RWPE2 (cell line): ENCODE measurements at regions not wholly inside any gene's neighbourhood (a gene's known extent, or its start where the extent isn't known, plus 50 kb on each side); places are given as distances from the start of the nearest gene placed in this dataset.

Source experiments
- ATAC-seq: fragments of 200-7000 bp; cut with Tn5 transposase; 3 replicates; pipeline ENCODE4 v1.9.1; 2021; ENCODE audit warnings: low read depth
- DNase-seq: peaks from one replicate; pipeline ENCODE4 v3.0.0-alpha.2; 2020; ENCODE audit warnings: low spot score
- H3K27ac ChIP-seq: fragments of 450-650 bp; 2 replicates; pipeline ENCODE4 v1.5.1; 2017; ENCODE audit warnings: mild to moderate bottlenecking; ENCODE audit not compliant: poor library complexity, severe bottlenecking
- H3K27me3 ChIP-seq: fragments of 250-450 bp; sonication (Bioruptor Pico); 2 replicates; pipeline ENCODE4 v1.5.1; 2021; ENCODE audit warnings: mild to moderate bottlenecking, moderate library complexity; ENCODE audit not compliant: insufficient read depth, poor library complexity, severe bottlenecking
- H3K36me3 ChIP-seq: fragments of 250-450 bp; sonication (Bioruptor Pico); 2 replicates; pipeline ENCODE4 v1.5.1; 2020; ENCODE audit warnings: low read depth, mild to moderate bottlenecking, moderate library complexity
- H3K4me1 ChIP-seq: fragments of 250-450 bp; sonication (Bioruptor Pico); 2 replicates; pipeline ENCODE4 v1.5.1; 2021; ENCODE audit warnings: mild to moderate bottlenecking, moderate library complexity; ENCODE audit not compliant: insufficient read depth, poor library complexity, severe bottlenecking
- H3K4me3 ChIP-seq: fragments of 250-450 bp; sonication (Bioruptor Pico); 2 replicates; pipeline ENCODE4 v1.5.1; 2021; ENCODE audit warnings: mild to moderate bottlenecking, moderate library complexity; ENCODE audit not compliant: severe bottlenecking
- H3K9me3 ChIP-seq: fragments of 250-450 bp; sonication (Bioruptor Pico); 2 replicates; pipeline ENCODE4 v1.5.1; 2021; ENCODE audit warnings: mild to moderate bottlenecking, moderate library complexity; ENCODE audit not compliant: severe bottlenecking
- TF ChIP-seq, protein P1 (sequence below): fragments of 450-650 bp; IDR thresholded peaks from one replicate; pipeline ENCODE4 v1.5.1; 2017; ENCODE audit warnings: mild to moderate bottlenecking, moderate library complexity; ENCODE audit not compliant: poor library complexity, severe bottlenecking

DNA sequence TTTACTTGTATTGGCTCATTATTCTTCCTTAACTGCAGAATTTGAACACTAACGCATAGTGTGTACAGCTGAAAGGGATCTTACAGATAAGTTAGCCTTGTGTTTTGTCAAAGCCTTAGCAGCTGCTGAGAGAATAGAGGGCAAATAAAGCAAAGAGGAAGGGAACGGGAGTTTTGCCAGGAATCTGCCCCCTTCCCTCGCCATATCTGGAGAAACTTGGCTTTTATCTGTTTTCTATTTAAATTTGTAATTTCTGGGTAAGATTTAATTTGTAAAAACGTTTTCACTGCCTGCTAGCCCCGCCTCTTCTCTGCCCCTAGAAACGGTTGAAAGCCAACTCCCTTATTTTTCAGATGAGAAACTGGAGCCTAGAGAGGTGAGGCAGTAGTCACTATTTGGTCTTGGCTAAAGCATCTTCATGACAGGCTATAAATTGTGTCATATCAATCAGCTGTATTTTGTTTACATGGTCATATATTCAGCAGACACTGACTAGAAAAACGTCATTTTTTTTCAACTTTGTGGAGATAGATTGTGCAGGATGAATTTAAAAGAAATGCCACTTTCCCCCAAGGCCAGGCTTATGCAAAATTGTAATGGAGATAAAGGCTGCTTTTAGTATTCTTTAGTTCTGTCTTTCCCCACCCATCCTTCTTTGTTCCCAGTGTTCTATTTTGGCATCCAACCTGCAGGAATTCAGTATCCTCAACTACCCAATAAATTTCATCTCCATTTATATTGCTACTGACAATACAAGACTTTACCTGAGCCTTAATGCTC, 319.4 kb downstream of the SH2D1A start:
- no peak for DNase-seq
- no peak for ATAC-seq
- H3K4me1 ChIP-seq: no peaks in the 10 kb centered on the region
- no peaks in the 10 kb centered on the region for H3K36me3 ChIP-seq
- H3K27me3 ChIP-seq: no peaks in the 10 kb centered on the region
- no peaks in the 10 kb centered on the region for H3K9me3 ChIP-seq
- H3K4me3 ChIP-seq: no peak overlapping the region
- H3K27ac ChIP-seq: no peak overlapping the region
- TF ChIP-seq, protein P1, sequence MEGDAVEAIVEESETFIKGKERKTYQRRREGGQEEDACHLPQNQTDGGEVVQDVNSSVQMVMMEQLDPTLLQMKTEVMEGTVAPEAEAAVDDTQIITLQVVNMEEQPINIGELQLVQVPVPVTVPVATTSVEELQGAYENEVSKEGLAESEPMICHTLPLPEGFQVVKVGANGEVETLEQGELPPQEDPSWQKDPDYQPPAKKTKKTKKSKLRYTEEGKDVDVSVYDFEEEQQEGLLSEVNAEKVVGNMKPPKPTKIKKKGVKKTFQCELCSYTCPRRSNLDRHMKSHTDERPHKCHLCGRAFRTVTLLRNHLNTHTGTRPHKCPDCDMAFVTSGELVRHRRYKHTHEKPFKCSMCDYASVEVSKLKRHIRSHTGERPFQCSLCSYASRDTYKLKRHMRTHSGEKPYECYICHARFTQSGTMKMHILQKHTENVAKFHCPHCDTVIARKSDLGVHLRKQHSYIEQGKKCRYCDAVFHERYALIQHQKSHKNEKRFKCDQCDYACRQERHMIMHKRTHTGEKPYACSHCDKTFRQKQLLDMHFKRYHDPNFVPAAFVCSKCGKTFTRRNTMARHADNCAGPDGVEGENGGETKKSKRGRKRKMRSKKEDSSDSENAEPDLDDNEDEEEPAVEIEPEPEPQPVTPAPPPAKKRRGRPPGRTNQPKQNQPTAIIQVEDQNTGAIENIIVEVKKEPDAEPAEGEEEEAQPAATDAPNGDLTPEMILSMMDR: no peak

DNA sequence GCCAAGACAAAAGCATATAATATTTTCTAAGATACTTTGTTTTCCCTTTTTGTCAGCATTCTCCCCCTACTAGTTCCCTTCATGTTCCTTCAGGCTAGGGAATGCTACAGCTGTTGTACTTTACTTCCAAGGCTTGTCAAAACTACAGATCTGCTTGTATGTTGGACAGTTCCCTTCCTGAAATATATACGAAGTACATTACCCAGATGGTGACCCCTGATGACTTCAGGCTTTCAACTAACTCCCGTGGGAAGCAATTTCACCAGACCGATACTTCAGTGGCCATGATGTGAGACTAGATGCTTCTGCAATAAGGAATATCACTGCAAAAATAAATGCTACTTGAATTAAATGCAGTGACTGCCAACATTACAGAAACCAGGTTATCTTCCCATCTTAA, 332.8 kb downstream of the SH2D1A start:
- H3K4me1 ChIP-seq: no peaks in the 10 kb centered on the region
- DNase-seq: no peak

DNA sequence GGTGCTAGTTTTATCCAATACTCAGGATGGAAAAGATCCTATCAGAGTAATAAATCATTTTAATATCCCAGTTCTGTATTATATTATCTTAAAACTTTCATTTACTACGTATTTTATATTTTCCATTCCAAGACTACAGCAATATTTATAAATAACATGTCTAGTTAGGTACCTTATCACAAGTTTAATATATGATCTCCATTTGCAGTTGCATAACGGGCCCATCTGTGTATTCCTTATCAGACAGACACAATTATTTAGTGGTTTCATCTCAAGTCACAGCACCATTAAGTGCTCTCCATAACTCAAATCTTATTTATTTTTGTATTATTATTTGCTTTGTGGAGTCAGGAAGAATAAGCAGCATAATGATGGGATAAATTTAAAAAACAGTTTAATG, 333.9 kb downstream of the SH2D1A start:
- Histone ChIP-seq H3K36me3 (no peaks in the 10 kb centered on the region), H3K9me3 (no peaks in the 10 kb centered on the region), H3K27me3 (no peaks in the 10 kb centered on the region), H3K4me3 (no peak overlapping the region), H3K27ac (no peak overlapping the region), H3K4me1 (no peaks in the 10 kb centered on the region)
- TF ChIP-seq, protein P1: no peak
- DNase-seq (no peak), ATAC-seq (no peak)

More for the DNA sequence above, 332.8 kb downstream of the SH2D1A start:
- TF ChIP-seq, protein P1: no peak
- Histone ChIP-seq H3K4me3 (no peak overlapping the region), H3K9me3 (no peaks in the 10 kb centered on the region), H3K27me3 (no peaks in the 10 kb centered on the region), H3K27ac (no peak overlapping the region), H3K36me3 (no peaks in the 10 kb centered on the region)
- ATAC-seq: no peak

DNA sequence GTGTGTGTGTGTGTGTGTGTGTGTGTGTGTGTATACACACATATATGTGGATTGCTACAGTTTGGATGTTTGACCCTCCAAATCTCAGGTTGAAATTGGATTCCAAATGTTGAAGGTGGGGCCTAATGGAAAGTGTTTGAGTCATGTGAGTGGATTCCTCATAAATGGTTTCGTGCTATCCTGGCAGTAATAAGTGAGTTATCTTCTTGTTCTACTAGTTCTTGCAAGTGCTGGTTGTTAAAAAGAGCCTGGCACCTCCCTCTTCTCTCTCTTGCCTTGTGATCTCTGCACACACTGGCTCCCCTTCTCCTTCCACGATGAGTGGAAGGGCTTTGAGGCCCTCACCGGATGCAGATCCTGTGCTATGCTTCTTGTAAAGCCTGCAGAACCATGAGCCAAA, 344.1 kb downstream of the SH2D1A start:
- no peaks in the 10 kb centered on the region for H3K9me3 ChIP-seq
- no peaks in the 10 kb centered on the region for H3K4me1 ChIP-seq
- H3K27ac ChIP-seq: no peak overlapping the region
- DNase-seq (no peak), ATAC-seq (no peak)
- no peaks in the 10 kb centered on the region for H3K36me3 ChIP-seq
- H3K27me3 ChIP-seq: no peaks in the 10 kb centered on the region
- H3K4me3 ChIP-seq: no peak overlapping the region
- TF ChIP-seq, protein P1: no peak

DNA sequence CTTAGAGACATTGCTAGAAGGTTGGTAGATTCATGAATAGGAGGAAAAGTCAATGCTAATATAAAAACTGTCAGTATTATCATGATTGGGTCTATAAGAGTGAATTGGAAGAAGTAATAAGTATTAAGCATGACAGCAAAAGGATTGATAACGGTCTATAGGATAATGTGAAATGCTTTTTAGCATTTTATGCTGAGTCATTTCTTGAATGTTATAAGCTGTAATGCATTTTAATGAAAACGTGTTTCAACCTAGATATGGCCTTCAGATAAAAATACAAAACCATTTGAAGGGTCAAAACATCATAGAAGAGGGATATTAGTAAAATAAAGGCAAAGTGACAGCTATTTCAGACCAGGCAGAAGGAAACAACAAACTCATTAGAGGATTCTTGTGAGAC, 353.5 kb downstream of the SH2D1A start:
- Histone ChIP-seq H3K27me3 (no peaks in the 10 kb centered on the region), H3K36me3 (no peaks in the 10 kb centered on the region)
- TF ChIP-seq, protein P1: no peak

More for the DNA sequence above, 353.5 kb downstream of the SH2D1A start:
- ATAC-seq (no peak), DNase-seq (no peak)
- Histone ChIP-seq H3K9me3 (no peaks in the 10 kb centered on the region), H3K27ac (no peak overlapping the region), H3K4me1 (no peaks in the 10 kb centered on the region), H3K4me3 (no peak overlapping the region)
